SH-SY5Y (cell line): ENCODE measurements at regions not wholly inside any gene's neighbourhood (a gene's known extent, or its start where the extent isn't known, plus 50 kb on each side); places are given as distances from the start of the nearest gene placed in this dataset.

Experiments used
- GATA2 ChIP-seq: IDR thresholded peaks from 2 replicates; pipeline ENCODE4 v1.6.1; 2011; ENCODE audit warnings: mild to moderate bottlenecking, low read depth, low read length
- GATA3 ChIP-seq: IDR thresholded peaks from 2 replicates; pipeline ENCODE4 v1.6.1; 2011; ENCODE audit warnings: low read depth, mild to moderate bottlenecking, low read length, moderate library complexity

GRCh38 chr1:189022015-189022414 lies 1455.6 kb downstream of the BRINP3 start:
- TF ChIP-seq GATA3 = no peak
- no peak for TF ChIP-seq GATA2
